ENCODE measurements at regions not wholly inside any gene's neighbourhood (a gene's known extent, or its start where the extent isn't known, plus 50 kb on each side); places are given as distances from the start of the nearest gene placed in this dataset.

GRCh38 chr11:27247660-27248059 is 115.4 kb downstream of the CCDC34 start:
- H4K20me1 ChIP-seq (ENCODE audit: insufficient read depth), result no peaks in the 10 kb centered on the region
- TF ChIP-seq MAX (IDR thresholded peaks at IDR 0.05; ENCODE audit: low read depth) (no peak), GATA2 (CRISPR knock-in tag; IDR thresholded peaks at IDR 0.05) (no peak), IRF3 (IDR thresholded peaks at IDR 0.05; ENCODE audit: low read depth, low read length) (no peak), YY1 (IDR thresholded peaks at IDR 0.05; ENCODE audit: low read depth) (no peak), RFX5 (IDR thresholded peaks at IDR 0.05; ENCODE audit: low read length) (no peak), ZBTB33 (IDR thresholded peaks at IDR 0.05; ENCODE audit: borderline replicate concordance, low read depth) (no peak), FOSL2 (IDR thresholded peaks at IDR 0.05; ENCODE audit: borderline replicate concordance, low read depth) (no peak), PBX3 (IDR thresholded peaks at IDR 0.05) (no peak), CTCF (IDR thresholded peaks at IDR 0.05) (no peak), MXI1 (IDR thresholded peaks at IDR 0.05; ENCODE audit: low read depth, low read length) (no peak), SIN3A (IDR thresholded peaks at IDR 0.05; ENCODE audit: borderline replicate concordance, low read depth, low read length) (no peak), USF1 (IDR thresholded peaks at IDR 0.05; ENCODE audit: borderline replicate concordance, low read depth) (no peak), ELF1 (IDR thresholded peaks at IDR 0.05) (no peak), NRF1 (IDR thresholded peaks at IDR 0.05; ENCODE audit: low read depth, low read length) (no peak), GABPA (IDR thresholded peaks at IDR 0.05; ENCODE audit: low read depth) (no peak), TCF12 (IDR thresholded peaks at IDR 0.05) (no peak), REST (IDR thresholded peaks at IDR 0.05; ENCODE audit: low read depth, low read length) (no peak), RCOR1 (IDR thresholded peaks at IDR 0.05; ENCODE audit: low read length) (no peak), RAD21 (IDR thresholded peaks at IDR 0.05; ENCODE audit: low read length) (no peak)
- no peaks in the 10 kb centered on the region for H3K9me2 ChIP-seq
- H3K4me3 ChIP-seq (ENCODE audit: low read depth in 2 of 2, low read length in 1 of 2), result no peak overlapping the region
- H3K9ac ChIP-seq, result no peak overlapping the region
- H3K79me2 ChIP-seq (ENCODE audit: insufficient read depth), result no peaks in the 10 kb centered on the region
- no peaks in the 10 kb centered on the region for H3K36me3 ChIP-seq (replicated peaks in 1 of 2; ENCODE audit: control insufficient read depth in 1 of 2, insufficient read depth in 2 of 2, low read length in 1 of 2)
- WGBS (ENCODE audit: low lambda C conversion rate), result 87% methylated on average over 5 of the region's 5 CpGs
- DNase-seq, result no peak
- no peak overlapping the region for H3K27ac ChIP-seq (ENCODE audit: low read depth in 2 of 2, low read length in 1 of 2)
- H2AFZ ChIP-seq (ENCODE audit: low read depth), result no peak overlapping the region
- no peaks in the 10 kb centered on the region for H3F3A ChIP-seq (replicated peaks; ENCODE audit: insufficient read depth)
- no peaks in the 10 kb centered on the region for H3K27me3 ChIP-seq (ENCODE audit: insufficient read depth)
- POLR2A ChIA-PET, result no interaction called here
- peaks cover 2 to 8% of the 10 kb centered on the region in 2 experiments; a peak in 2 of 4 replicates for H3K4me1 ChIP-seq (ENCODE audit: control insufficient read depth in 1 of 2, insufficient read depth in 2 of 2, low read depth in 1 of 2, low read length in 1 of 2)
- no peak overlapping the region for H3K4me2 ChIP-seq
- CTCF ChIA-PET, result interaction anchor here (2.2 kb wide), 1 partner anchor 64 kb away, joined by 5 read pairs; no protein-coding TSS in a partner anchor
- H3K9me3 ChIP-seq, result no peaks in the 10 kb centered on the region

Data from SK-N-SH (cell line).